GM12872 (cell line): ENCODE measurements at regions not wholly inside any gene's neighbourhood (a gene's known extent, or its start where the extent isn't known, plus 50 kb on each side); places are given as distances from the start of the nearest gene placed in this dataset.

Experiments used
- TF ChIP-seq, protein P1 (sequence below): IDR thresholded peaks from 3 replicates; pipeline ENCODE4 v1.5.1; 2011; ENCODE audit warnings: low read depth, mild to moderate bottlenecking, low read length, moderate library complexity; ENCODE audit not compliant: insufficient read depth

DNA sequence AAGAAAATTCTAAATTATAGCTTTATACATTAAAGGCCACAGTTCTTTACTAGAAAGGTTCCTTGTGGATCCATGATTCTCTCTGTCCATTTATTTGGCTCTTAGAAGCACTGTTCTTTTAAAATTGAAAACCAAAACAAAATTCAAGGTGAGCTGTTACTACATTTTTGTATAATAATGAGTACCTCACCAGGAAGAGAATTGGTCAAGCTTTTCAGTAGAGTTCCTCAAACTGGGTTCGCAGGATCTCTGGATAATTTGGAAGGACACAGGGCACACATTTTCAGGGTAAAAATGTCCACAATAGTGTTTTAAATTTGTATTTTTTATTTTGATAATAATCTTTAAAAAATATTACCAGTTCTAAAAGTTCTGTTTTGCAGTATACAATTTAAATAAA is 93.0 kb downstream of the PPP1R3A start:
- TF ChIP-seq, protein P1, sequence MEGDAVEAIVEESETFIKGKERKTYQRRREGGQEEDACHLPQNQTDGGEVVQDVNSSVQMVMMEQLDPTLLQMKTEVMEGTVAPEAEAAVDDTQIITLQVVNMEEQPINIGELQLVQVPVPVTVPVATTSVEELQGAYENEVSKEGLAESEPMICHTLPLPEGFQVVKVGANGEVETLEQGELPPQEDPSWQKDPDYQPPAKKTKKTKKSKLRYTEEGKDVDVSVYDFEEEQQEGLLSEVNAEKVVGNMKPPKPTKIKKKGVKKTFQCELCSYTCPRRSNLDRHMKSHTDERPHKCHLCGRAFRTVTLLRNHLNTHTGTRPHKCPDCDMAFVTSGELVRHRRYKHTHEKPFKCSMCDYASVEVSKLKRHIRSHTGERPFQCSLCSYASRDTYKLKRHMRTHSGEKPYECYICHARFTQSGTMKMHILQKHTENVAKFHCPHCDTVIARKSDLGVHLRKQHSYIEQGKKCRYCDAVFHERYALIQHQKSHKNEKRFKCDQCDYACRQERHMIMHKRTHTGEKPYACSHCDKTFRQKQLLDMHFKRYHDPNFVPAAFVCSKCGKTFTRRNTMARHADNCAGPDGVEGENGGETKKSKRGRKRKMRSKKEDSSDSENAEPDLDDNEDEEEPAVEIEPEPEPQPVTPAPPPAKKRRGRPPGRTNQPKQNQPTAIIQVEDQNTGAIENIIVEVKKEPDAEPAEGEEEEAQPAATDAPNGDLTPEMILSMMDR: no peak

DNA sequence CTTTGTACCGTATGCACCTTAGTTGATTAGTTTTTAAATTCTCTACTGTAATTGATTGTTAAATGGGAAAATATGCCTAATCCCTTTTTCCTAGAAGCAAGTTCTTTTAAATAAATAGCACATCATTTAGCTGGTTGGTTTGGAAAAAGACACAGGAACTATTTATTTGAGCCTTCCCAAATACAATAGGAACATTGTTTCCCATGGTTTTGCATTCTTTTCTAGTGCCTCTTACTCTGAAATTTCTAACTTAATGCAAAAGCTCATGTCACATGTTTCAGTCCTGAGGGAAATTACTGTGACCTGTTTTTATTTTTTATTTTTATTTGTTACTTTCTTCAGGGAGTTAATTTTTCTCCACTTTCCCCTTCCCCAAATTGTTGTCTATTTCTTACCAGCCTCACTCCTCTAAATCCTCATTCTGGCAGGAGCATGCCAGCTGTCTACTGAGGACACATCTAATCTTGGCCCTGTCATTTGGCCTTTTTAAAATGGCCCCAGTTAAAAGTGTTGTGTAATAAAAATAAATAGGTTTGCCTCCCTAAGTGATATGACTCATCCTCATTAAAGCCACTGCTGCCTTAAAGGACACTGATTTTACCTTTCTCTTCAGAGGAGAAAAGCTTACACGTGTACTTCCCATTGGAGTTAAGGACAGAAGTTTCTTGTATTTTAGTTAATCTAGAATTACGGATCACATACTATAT is 94.5 kb downstream of the PPP1R3A start:
- TF ChIP-seq, protein P1: no peak

DNA sequence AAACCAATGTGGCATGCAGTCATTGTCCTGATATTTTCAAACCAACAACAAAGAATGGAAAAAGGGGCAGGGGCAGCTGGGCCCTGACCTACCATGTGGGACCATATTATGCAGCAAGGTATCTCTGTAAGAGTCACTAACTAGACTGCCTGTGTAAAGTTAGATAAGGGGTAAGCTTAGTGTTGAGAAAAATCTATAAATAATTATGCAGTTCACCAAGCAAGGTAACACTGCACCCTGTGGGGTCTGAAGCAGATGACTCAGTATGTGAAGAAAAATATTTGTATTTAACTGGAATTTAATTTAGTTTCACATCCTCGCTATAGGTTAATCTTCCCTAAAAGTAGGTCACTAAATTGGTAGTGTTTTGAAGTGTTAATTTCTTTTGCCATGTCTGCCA is 99.3 kb downstream of the PPP1R3A start:
- TF ChIP-seq, protein P1: no peak

DNA sequence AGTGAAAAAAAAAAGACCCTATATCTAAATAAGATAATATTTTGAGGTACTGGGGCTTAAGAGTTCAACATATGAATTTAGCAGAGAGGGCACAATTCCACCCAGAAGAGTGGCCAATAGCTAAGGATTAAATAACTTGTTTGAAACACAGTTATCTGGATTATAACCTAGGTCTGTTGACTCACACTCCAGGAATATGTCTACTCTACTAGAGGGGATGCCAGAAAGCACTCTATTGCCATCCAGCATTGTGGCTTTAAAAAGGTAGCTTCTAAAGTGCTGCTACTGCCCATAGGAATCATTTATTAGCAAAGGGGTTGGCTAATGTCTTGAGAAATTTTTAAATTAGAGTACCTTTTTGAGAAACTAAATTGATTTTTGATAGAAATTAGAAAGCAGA is 102.2 kb downstream of the PPP1R3A start:
- TF ChIP-seq, protein P1: no peak

DNA sequence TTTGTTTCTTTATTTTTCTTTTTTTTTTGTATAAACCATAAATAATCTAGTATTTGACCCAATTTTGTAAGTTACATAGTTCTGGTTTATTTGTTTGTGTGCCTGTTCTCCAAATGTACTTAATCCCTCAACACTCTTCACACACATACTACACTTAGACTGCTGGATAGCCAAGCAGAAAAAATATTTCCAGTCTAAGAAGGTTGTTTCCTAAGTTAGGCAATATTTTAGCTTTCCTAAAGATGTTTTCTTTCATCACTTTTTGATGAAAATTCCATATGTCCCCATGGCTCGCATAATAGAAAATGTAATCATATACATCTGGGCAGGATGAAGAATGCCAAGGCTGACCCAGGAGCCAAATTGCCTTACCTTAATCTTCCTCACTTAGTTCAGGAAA is 105.3 kb downstream of the PPP1R3A start:
- TF ChIP-seq, protein P1: no peak

DNA sequence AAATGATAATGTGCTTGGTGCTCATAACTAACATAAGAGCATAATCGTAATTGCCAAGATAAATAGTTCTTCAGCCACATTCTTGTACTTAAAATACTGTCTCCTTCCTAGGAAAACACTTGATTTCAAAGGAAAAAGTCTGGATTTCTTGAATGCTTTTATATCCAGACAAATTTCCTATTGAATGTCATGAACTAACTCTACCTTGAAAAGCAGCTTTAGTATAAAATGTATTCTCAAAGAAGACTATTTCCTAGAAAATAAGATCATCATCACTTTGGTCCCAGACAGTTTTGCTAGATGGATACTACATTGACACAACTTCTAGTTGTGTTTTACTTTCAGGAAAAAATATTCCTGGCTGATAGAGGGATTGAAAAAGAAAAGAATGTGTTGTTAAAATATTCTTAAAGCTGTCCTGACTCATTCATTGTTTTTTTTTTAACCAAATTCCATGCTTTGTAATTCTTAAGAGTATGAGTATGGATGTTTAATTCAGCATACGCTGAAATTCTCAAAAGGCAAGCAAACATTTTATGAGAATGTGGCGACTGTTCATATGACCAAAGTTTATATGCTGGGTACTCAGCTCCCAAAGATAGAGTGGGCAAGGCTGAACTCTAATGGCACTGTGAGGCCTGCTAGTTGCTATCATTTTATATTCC is 106.1 kb downstream of the PPP1R3A start:
- TF ChIP-seq, protein P1: no peak

DNA sequence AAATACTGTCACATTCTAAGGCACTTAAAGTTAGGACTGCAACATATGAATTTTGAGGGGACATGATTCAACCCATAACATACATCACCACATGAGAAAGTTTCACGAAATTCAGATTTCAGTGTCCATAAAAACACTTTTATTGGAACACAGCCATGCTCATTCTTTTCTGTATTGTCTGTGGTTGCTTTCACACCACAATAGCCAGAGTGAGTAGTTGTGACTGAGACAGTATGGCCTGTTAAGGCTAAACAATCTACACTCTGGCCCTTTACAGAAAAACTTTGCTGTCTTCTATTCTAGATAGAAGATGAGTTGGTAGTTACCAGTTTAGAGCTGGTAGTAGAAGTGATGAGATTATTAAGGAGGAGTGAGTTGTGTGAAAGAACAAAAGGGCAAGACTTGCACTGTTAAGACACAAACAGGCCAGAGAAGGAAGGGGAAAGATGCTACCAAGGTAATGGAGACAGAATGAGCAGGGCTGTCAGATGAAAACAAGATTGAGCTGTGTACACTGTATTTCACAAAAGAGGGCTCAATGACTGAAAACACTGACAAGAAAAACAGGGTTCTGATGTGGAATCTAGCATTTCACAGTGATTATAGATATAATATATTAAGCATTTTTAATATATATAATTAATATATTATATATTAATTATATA is 108.6 kb downstream of the PPP1R3A start:
- TF ChIP-seq, protein P1: no peak
